HG03457 (cell line): ENCODE measurements at regions not wholly inside any gene's neighbourhood (a gene's known extent, or its start where the extent isn't known, plus 50 kb on each side); places are given as distances from the start of the nearest gene placed in this dataset.

ENCODE experiments used
- ATAC-seq: cut with Tn5 transposase; IDR thresholded peaks from one replicate; pipeline ENCODE4 v1.9.1; 2021; ENCODE audit warnings: moderate number of reproducible peaks; ENCODE audit not compliant: unreplicated experiment

DNA sequence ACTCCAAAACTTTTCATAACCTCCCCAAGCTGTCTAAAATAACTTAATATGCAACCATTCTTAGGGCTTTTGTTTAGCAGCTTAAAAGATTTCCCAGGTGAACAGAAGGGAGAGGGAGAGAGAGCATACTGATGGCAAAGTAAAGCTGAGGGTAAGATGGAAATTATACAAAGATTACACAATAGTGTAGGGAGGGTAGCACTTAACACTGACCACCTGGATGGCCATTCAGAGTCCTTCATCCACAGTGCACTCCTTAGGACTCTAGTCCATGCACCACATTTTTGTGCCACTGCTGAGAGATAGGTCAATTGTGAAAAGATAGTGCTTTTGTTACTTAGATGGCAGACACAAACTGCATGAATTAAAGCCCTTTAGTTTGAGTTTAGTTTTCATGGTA, 574.6 kb downstream of the LMO4 start:
- ATAC-seq, result no peak

DNA sequence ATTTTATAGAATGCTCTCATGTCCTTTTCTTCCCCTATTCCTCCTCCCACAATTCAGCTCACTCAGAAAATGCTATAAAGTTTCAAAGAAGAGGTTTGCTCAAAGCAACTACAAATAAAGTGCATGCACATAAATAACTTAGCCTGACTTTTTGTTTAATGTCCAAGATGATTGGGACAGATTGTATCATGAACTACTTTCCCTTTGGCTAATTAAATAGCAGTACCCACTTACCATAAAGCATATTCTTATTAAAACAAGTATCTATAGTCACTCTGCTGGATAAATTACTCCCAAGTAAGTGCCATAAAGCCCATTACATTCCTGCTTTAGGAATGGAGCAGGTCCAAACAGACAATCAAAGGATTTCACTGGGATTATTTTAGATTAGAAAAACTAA, 576.0 kb downstream of the LMO4 start:
- ATAC-seq, result no peak

DNA sequence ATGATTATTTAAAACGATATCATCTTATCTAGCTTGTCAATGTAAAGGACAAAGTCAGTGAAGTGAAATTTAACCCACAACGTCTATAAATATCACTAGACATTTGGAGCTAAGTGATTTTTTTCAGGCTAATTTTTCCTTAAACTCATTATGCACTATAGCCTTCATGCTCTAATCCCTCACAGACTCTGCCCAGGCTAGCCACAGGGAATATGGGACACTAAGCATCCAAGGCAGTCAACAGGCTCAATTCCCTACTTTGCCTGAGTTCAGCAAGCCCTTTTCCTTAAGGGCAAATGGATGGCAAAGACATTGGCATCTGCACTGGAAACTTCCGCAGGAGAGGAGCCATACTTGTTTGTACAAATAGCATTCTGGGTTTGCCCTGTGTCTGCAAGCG, 577.0 kb downstream of the LMO4 start:
- ATAC-seq, result no peak

DNA sequence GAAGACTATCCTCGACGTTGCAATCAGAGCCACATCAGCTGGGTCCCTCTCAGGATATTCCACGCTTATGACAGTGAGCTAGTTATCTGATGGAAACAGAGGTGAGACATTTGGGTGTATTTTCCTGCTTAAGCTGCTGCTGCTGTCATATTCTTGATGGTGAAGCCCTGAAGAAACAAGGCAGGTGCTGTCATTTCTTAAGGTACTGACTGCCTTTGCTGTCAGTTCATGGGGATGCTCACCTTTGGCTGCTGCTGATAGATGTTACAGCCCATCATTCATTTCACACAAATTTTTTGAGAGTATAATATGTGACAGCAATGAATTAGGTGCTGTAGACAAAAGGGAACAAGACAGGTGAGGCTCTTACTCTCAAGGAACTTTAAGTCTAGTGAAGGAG, 577.4 kb downstream of the LMO4 start:
- no peak for ATAC-seq

DNA sequence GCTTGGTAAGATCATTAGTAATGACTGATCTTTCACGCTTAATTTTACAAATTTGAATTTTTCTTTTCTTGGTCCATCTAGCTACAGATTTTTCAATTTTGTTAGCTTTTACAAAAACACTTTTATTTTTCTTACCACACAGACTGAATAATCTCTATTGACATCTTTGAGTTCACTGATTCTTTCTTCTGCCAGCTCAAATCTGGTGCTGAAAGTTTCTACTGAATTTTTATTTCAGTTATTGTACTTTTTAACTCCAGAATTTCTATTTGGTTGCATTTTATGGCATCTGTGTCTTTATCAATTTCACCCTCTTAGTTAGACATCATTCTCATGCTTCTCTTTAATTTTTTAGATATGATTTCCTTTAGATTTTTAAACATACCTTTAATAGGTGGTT, 584.7 kb downstream of the LMO4 start:
- ATAC-seq, result no peak

DNA sequence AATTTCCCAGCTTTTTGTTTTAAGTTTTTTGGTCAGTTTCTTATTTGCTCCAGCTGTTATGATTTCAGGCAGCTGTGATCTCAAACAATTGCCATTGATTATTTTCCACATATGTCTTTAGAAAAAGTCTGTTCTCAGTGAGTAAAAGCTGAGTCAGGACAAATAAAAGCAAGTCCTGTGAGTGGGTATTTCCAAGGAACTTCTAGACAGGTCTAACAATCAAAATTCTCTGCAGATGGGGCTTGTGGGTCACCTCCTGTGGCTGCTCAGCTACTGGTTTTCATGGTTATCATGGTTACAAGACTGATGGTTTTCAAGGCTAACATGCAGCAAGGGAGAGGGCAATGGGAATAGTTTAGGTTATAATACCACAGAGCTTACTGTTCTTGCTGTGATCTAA, 585.7 kb downstream of the LMO4 start:
- no peak for ATAC-seq

DNA sequence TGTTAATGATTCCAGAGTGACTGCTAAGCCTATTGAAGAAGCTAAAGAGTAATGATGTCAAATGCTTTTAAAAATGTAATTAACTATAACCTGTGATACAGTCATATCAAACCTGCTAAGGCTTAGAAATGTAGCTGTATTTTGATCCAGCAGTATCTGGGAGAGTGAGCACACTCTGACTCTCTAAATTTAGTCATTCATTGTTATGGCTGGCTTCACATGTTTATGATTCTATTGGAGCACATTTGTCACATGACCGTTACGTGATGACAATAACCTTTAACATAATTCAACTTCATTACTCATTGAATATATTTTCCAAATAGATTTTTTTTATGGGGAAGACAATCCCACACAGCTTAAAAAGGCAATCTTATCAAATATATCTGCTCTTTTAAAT, 587.1 kb downstream of the LMO4 start:
- ATAC-seq, result no peak

DNA sequence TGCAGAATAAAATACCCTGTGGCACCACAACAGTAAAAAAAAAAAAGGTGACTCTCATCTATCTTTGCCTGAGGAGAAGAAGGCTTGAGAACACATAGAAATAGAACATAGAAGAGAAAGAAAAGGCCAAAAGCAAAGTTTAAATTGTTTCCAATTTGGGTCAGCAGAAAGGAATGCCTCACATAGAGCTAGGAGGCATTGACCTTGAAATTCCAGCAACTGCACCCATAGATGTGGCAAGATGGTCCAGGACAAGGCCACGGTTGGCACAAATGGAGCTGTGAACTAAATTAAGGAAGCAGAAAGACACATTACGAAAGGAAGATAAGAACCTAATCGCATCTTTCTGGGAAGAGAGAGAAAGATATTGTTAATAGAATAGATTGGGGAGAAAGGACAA, 588.3 kb downstream of the LMO4 start:
- no peak for ATAC-seq

DNA sequence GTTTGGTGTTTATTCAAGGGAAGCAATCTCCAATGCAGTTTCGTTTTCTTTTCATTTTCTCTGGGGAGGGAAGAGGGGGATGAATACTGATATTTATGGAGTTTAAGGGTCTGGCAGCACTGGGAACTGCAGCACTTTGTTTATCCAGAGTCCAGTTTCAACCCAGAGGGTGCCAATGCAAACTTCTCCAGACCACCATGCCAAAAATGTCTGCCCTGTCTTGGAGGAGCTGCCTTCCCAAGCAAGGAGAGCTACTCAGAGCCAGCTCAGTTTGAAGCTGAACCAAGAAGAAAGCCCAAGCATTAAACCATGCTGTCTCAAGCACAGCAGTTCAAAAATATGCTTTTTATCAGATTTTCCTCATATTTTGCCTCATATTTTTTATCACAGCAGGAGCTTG, 589.7 kb downstream of the LMO4 start:
- no peak for ATAC-seq

DNA sequence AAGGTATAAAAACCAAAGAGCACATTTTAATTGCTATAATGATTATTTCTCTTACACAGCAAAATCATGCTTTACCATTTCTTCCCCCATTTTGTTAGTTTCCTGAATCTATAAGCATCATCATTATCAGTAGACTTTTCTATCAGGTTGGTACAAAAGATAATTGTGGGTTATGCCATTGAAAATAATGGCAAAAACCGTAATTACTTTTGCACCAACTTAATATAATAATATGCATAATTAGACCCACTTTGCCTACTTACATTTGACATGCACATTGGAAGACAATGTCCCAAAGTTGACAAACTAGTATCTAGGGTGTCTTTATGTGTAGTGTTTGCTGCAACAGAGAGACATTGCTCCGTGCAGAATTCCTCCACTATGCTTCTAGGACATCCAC, 594.2 kb downstream of the LMO4 start:
- no peak for ATAC-seq

DNA sequence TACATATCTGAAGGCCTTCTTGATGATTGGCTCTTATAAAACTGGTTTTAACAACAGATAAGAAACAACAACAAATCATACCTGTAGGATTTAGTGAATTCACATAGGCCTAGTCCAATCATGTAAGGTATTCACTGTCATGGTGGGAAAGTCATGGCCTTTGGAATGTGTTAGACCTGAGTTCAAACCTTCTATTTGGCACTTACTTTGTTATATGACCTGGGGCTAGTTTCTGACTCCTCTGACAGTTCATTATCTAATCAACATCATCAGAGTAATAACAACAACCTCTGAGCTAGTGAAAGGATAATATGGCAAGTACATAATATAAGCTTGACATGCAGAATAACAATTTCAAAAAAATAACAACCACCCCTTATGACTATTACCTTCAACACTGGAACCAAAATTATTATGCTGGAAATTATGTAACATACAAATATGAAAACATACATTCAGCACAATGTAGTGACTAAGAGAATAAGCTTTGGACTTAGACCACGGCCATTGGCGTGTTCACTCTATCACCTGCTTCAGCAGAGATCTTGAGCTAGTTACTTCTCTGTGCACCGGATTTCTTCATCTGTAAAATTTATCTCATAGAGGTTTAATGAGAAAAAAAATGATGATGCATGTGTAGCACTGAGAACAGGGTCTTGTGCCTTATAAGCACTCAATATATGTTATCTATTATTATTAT, 597.6 kb downstream of the LMO4 start:
- ATAC-seq, result no peak

DNA sequence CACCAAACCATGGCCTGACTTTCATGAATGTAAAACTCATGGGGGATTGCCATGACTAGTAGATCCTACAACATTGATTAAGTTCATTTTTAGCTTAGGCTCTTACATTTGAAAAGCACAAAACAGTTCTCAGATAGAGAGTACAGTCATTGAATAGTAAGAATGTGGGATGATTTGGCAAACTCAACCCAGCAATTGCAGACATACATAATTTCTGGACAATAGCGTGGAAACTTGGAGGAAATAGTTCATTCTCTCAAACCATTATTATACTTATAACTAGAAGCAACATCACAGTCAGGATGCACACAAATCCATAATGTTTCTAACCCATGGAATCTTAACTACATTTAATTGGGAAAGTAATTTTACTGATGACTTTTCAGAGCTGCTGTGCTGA, 598.2 kb downstream of the LMO4 start:
- no peak for ATAC-seq

DNA sequence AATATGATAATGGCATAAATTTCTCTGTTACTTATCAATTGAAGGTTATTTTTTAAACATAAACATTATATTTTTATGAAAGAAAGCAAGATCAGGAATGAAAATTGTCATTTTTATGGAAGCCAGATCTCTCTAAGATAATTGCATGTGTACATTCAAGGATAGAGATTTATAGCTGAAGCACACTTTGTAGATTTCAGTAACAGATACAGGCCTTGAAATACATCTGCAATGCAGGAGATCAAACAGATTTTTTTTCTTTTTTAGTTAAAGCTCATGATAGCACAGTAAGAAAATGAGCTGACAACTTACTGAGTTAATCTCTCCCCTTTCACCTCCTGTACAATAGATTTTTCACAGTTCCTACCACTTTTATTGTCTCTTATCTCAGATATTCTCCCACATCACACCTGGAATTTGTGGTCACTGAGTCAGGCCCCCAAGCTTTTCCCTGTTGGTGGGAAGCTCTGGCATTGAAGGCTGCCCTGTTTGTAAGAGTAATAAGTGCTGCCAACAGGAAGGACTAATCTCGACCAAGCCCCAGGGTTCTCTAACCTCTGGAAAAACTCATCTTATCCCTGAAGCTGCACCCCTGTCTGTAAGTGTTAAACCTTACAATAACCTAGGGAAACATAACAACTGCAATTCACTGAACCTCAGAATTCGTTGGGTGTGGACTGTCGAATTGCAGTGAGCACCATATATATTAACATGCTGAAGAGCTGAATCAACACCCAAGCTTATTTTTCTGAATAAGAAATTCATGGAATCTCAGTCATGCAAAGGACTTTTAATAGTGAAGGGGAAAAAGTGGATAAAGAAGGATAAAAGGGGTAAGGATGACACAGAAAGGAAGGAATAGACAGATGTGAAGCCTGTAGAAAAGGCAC, 599.0 kb downstream of the LMO4 start:
- no peak for ATAC-seq

DNA sequence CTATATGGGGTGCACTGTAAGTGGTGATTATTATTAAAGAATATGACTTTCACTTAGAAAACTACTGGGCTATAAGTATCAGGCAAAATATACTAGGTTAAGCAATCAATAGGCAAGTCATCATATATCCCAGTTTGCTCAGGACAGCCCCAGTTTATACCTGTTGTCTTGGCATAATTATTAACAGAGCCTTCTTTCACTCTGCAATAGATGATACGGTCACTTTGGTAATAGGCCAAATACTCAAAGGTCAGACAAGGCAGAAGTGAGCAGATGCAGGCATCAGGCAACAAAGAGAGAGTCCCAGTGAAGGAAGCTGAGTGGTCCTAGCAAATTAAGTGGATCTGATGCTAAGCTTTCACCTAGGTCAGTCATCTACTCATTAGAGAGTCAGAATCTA, 599.9 kb downstream of the LMO4 start:
- ATAC-seq, result no peak

DNA sequence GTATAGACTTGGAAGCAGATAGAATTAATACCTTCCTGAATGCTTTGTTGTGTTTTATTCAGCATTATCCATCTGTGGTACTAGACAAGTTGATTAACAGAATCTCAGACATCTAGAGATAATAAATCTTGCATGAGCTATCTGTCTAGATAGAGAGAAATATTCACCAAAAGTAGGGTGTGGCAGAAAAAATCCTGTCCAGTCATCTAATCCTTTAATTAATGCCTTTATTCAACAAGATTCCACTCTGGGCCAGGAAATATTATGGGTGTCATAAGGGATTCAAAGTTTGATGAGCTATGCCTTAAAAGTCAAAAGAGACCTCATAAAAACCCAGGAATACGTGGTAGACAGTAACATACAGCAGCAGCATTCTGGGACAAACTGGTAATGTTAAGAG, 601.2 kb downstream of the LMO4 start:
- ATAC-seq, result no peak

DNA sequence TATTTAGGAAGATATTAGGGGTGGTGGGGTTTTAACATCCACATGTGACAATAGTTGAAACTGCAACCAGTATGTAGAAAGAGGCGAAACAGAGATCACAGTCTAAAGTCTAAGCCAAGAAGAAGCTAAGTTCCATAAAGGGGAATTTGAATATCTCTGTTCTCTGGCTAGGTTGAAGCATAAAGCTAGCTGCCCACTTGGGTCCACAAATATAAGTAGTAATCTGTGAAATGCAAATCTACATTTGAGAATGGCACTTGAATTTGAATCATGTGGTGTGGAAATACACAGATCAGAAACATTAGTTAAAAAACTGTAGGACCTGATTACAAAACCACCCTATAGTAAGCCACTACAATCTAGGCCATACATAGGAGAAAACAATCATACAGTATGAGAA, 602.1 kb downstream of the LMO4 start:
- ATAC-seq, result no peak

DNA sequence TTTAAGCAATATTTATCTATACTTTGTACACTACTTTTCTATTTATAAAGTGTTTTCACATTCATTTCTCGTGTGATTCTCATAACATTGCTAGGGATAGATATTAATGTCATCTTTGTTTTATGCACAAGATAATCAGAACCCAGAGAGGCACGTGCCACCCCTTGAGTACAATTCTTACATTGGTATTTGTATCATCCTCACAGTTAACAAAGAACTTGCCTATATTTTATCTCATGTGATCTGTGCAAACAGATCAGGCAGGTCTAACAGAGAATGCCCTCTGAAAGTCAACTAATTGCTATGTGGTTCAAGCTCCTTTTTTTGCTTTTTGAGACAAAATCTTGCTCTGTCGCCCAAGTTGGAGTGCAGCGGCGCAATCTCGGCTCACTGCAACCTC, 604.5 kb downstream of the LMO4 start:
- ATAC-seq, result no peak

DNA sequence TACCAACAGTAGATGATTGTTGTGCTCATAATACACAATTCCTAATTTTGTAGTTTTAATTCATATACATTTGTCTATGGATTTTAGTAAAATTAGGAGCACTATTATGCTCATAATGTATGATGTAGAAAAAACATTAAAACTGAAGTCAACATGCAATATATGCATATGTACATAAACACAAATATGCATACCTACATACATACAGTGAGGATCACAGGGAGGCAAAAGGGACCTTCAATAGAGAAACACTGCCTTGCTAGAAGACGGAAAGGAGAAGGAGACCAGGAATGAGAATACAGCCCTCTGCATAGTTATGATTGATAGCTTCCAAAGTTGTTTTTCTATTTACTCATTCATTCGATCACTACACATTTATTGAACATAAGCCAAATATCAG, 606.5 kb downstream of the LMO4 start:
- ATAC-seq, result no peak

DNA sequence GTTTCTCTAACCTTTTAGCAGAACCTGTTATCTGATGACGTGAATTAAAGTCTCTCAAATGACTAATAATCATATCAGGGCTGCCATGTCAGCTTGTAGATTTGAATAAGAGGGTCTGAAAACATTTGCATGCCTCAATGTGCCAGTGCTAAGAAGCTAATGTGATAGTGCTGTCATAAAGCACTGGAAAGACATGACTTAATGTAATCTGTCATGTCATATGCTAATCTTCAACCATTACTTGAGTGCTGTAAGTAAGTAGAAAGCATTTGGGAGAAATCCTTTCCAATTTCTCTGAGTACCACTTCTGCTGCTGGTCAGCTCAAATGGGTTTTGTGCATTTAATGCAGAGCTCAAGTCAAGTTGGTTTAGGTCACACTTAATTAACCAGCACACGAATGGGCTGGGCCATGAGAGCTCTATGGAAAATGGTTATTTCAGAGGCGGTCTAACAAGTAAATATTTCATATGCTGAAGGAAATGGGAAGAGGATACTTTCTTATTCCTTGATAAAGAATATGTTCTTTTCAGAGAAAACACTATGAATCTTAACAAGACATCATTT, 609.2 kb downstream of the LMO4 start:
- no peak for ATAC-seq

DNA sequence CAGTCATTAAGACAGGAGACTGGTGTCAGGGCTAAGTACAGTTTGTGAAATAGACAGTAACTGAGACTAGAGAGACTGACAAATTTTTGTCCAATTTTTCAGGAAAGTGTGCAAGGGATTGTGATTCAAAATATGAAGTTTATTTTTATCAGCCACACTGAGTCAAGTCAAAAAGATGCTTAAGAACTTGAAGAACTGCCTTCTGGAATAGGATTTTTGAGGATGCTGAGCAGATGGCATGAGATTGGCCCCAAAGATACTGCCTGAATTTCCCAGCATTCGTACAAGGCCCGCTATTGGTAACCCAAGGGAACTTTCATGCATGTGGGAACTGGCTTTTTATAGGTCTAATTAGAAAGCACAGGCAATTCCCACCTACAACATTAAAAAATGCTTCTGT, 610.0 kb downstream of the LMO4 start:
- ATAC-seq, result no peak

DNA sequence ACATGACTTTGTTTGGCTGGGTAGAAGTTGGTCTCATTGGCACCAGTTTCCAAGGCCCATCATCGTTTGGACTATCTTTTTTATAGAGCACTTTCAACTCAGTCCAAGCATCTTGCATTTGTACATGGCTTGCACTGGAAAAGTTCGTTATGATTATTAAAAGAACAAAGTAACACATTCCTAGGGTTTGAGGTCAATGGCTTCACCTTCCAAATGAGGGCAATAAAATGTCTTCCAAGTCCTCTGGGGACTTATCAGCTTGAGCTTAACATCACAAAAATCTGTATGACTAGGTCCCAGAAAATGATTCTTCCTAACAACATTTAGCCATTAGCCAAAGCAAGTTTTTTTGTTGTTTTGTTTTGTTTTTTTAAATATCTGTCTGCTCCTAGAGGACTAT, 610.8 kb downstream of the LMO4 start:
- no peak for ATAC-seq

DNA sequence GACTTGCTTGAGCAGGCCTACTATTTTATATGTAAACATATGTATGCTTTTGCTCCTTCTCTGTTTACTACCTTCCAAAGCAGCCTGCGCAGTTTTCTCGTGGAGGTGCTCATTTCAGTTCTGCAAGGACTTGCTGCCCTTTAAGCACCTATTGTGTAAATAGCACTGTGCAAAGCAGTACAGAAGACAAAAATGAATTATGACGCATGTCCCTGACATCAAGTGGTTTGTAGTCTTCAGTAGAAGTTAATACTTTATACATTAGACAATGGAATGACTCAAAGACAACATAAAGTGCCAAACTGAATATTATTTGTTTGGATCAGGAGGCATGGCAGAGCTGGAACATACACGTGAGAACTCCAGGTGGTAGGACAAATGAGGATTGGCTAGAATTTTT, 611.7 kb downstream of the LMO4 start:
- ATAC-seq, result no peak
